ENCODE measurements at regions not wholly inside any gene's neighbourhood (a gene's known extent, or its start where the extent isn't known, plus 50 kb on each side); places are given as distances from the start of the nearest gene placed in this dataset.
A peak's percentile ranks its signal among the peaks of the same experiment; 100 is the strongest.
"Not testable (repeated sequence)": the region's sequence is repeated elsewhere in the genome, so short reads cannot be mapped to it uniquely, and the experiment has no call there.

- DNase-seq, result no peak
Measured at GRCh38 chr9:30771760-30772159, 1612.7 kb upstream of the ACO1 start.

GRCh38 chr9:30773427-30773826 lies 1611.0 kb upstream of the ACO1 start:
- no peak for DNase-seq

DNA sequence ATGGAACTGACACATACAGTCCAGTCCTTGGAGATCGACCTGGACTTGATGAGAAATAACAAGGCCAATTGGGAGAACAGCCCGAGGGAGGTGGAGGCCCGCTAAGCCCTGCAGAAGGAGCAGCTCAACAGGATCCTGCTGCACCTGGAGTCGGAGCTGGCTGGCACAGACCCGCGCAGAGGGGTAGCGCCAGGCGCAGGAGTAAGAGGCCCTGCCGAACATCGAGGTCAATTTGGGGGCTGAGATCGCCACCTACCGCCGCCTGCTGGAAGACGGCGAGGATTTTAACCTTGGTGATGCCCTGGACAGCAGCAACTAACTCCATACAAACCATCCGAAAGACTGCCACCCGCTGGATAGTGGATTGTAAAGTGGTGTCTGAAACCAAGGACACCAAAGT lies 1610.1 kb upstream of the ACO1 start:
- DNase-seq, result no peak

- no peak for DNase-seq
Measured at GRCh38 chr9:30775236-30775635, 1609.2 kb upstream of the ACO1 start.

DNA sequence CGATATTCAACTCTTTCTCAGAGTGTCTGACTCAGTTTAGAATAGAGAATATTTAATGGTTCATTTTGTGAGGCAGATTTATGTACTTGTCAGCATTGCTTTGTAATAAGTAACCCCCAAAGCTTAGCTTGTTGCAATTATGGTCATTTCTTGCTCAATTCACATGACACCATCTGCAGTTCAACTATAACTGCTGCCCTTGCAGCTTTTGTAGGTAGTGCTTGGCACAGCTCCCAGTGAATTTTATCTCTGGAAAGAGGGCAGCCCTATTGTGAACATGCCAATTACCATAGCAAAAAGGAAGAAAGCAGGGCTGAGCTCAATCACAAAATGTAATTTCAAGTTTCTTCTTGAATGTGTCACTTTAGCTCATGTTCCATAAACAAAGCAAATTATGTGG lies 1587.7 kb upstream of the ACO1 start:
- DNase-seq, result peak; percentile 71 to 90

GRCh38 chr9:30799527-30800101 lies 1584.8 kb upstream of the ACO1 start:
- no peak for DNase-seq

DNA sequence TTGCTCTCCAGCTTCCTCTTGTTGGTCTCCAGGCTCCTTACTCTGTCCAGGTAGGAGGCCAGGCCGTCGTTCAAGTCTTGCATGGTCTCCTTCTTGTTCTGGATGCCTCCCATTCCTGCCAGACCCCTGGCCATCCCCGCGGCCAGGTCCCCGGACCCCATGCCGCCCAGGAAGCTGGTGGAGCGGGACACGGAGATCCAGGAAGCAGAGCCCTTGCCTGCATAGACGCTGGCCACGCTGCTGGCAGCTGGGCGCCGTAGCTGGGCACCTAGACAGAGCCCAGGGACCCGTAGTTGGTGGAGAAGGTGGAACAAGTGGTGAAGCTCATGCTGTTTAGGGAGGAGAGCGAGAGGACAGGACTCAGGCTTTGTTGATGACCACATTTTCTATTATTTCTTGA lies 1584.0 kb upstream of the ACO1 start:
- DNase-seq, result no peak

DNA sequence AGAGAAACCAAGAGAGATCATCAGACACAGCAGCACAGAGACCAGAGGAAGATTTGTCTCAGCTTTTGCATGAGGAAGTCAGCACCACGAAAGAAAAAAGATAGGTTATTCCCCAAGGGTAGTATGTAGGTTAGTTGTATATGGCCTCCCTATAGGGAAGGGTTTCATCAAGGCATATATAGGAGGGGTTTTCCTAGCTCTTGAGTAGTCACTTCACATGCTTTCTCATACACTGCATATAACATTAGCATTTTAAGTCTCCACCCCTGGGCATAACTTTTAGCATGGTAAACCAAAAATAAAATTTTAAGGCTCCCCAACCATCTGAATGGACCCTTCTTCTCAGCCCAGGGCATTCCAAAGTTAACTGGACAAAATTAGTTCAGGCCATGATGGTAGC lies 1571.6 kb upstream of the ACO1 start:
- no peak for DNase-seq

DNA sequence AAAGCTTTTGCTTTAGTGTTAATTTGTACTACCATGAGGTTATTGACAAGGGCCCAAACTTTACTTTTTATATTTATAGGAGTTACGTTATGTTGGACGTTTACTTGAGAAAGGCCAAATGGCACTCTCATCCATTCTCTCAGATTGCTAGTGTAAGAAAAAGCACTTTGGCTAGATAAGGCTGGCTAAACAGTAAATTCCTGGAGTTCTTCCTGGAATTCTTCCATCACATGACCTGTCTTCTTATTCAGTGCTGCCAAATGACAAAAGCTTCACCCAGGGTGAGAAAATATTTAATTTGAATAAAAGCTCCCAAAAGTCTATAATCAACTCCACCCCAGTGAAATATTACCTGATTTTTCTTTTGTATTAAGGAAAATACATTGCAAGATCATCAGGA lies 1568.9 kb upstream of the ACO1 start:
- no peak for DNase-seq

GRCh38 chr9:30845136-30845535 lies 1539.3 kb upstream of the ACO1 start:
- no peak for DNase-seq

GRCh38 chr9:30846651-30847050 lies 1537.8 kb upstream of the ACO1 start:
- no peak for DNase-seq

GRCh38 chr9:30851600-30851999 lies 1532.8 kb upstream of the ACO1 start:
- DNase-seq, result no peak

GRCh38 chr9:30900706-30901105 lies 1483.7 kb upstream of the ACO1 start:
- DNase-seq, result no peak

- DNase-seq, result no peak
Measured at GRCh38 chr9:30913331-30913730, 1471.1 kb upstream of the ACO1 start.

DNA sequence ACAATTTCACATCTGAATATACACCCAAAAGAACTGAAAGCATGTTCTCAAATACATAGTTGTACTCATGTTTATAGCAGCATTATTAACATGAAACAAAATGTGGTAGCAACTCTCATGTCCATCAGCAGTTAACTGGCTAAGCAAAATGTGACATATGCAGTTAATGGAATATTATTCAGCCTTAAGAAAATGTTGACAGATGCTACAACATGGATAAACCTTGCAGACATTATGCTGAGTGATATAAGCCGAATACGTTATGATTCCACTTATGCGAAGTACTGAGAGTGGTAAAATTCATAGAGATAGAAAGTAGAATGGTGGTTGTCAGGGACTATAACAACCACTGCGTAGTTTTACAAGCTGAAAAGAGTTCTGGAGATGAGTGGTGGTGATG lies 1469.0 kb upstream of the ACO1 start:
- no peak for DNase-seq

- no peak for DNase-seq
Measured at GRCh38 chr9:30925126-30925525, 1459.3 kb upstream of the ACO1 start.

DNA sequence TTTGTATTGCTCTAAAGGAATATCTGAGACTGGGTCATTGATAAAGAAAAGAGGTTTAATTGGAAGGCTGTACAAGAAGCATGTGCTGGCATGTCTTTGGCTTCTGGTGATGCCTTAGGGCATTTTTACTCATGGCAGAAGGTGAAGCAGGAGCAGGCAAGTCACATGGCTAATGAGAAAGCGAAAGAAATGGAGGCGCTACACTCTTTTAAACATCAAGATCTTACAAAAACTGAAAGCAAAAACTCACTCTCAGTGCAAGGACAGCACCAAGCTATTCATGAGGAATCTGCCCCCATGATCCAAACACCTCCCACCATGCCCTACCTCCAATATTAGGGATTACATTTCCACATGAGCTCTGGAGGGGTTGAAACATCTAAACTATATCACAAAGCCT lies 1458.8 kb upstream of the ACO1 start:
- no peak for DNase-seq

DNA sequence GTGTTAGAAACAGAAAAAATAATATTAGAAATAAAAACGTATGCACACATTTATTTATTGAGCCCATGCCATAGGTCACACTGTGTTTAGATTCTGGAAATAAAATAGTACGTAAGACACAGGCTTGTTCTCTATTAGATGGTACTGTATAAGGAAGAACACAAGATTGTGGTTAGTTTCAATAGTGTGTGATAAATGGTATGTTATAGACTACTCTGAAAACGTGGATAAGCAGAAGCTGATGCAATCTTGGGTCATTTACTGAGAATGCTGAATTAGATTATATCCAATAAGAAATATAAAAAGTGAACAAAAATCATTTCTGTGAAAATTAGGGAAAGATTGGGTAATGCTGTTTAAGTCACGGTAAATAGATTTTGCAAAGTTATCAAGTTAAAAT lies 1456.4 kb upstream of the ACO1 start:
- no peak for DNase-seq

- no peak for DNase-seq
Measured at GRCh38 chr9:30932226-30932625, 1452.2 kb upstream of the ACO1 start.

DNA sequence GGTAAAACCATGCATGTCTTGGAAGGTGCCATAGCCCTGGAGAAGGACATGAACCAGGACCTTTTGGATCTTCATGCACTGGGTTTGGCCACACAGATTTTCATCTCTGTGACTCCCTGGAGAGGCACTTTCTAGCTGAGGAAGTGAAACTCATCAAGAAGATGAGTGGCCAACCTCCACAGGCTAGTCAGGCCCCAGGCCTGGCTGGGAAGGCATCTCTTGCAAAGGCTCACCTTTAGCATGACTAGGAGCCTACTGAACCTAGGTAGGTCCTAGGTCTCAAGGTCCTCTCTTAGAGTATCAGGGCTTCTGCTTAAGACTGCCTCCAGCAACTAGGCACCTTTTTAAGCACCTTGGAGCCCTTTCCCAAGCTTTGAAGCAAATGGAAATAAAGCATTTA lies 1448.7 kb upstream of the ACO1 start:
- DNase-seq, result no peak

DNA sequence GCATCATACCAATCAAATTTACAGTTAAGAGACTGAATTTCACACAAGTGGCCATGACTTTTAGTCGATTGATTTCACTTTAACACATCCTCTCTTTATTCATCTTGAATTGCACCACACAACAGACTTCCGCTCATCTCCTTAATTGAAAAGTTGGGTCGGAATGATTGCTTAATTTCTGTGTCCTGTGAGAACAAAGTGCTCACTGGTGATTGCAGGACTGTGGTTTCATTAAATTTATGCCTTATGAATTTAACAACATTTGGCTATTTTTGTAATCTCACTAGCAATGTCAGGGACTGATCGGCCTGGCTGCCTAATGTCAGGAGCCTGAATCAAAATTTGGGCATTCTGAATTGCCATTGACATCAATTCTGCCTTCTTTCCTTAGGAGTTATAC lies 1447.3 kb upstream of the ACO1 start:
- no peak for DNase-seq

GRCh38 chr9:30942852-30943251 lies 1441.6 kb upstream of the ACO1 start:
- not testable (repeated sequence) for DNase-seq

GRCh38 chr9:30943446-30944224 lies 1440.8 kb upstream of the ACO1 start:
- no peak for DNase-seq

GRCh38 chr9:30944225-30944569 lies 1440.2 kb upstream of the ACO1 start:
- no peak for DNase-seq

GRCh38 chr9:30944741-30945280 lies 1439.6 kb upstream of the ACO1 start:
- no peak for DNase-seq

Data from NCI-H2081 (cell line).